ENCODE measurements at regions not wholly inside any gene's neighbourhood (a gene's known extent, or its start where the extent isn't known, plus 50 kb on each side); places are given as distances from the start of the nearest gene placed in this dataset.

DNA sequence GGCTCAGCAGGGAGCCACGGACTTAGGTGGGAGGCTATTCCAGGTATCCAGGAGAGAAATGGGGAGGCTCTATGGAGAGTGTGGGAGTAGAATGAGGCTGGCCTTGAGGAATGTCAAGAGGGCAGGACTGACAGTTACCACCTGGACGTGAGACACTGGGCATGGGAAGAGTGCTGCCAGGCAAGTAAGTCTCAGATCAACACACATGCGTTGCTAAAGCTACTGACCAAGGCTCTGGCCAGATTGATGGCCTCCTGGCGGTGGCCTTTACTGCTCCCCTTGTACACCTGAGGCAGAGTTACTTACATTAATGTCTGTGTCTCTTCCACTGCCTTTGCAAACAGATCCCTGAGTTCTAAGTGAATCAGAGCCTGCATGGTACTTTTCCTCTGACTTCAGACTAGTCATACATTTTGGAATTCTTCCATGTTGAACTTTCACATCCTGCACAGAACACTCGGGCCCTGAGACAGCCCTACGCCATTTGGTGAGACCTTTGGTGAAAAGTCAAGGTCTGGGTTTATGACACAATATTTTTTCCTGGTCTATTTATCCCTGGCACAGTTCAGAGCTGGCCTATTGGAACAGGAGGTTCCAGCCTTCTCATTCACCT is 398.8 kb upstream of the TRIB2 start:
- peaks cover 24% of the 10 kb centered on the region for H3K4me1 ChIP-seq (ENCODE audit: low read depth)
- no peak for TF ChIP-seq CTCF (IDR thresholded peaks at IDR 0.05)
- H3K9me3 ChIP-seq, result no peaks in the 10 kb centered on the region
- peak; percentile 75 for ATAC-seq
- no peaks in the 10 kb centered on the region for H3K36me3 ChIP-seq (ENCODE audit: low read depth)
- H3K4me3 ChIP-seq, result no peak overlapping the region
- DNase-seq, result peak in 2 of 3 donors; percentile 42 to 54
- intact Hi-C loops (cut with DNase I, micrococcal nuclease), result no loop called here

DNA sequence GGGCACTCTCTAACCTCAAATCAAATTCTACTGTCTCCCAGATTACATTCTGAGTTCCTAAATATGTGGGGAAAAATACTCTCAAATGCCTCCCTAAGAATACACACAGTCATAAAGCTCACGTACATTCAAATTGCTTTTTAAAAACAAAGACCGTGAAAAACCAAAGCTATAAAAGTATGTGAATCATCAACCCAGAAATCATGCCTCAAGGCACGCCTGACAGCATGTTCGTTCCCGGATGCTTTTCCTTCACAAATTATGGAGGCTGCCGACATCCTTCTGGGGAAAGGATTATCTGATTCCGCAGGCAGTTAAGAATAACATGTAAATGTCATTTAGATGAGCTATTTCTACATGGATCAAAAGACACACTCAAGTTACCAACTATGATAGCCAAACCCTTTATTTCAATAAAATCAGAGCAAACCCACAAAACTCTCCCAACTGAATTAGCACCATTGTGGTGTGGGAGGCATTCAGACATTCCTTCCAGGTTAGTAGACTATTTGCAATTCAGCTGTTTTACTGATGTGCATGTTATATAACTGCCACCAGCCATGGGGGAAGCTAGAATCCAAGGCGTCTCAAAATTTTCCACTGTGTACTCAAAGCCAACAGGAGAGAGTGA is 398.2 kb upstream of the TRIB2 start:
- intact Hi-C loops (cut with DNase I, micrococcal nuclease), result no loop called here
- DNase-seq, result peak in 2 of 3 donors; percentile 37 to 61
- peaks cover 24% of the 10 kb centered on the region for H3K4me1 ChIP-seq (ENCODE audit: low read depth)
- ATAC-seq, result peak; percentile 79
- no peaks in the 10 kb centered on the region for H3K36me3 ChIP-seq (ENCODE audit: low read depth)
- no peaks in the 10 kb centered on the region for H3K9me3 ChIP-seq
- no peak overlapping the region for H3K4me3 ChIP-seq
- TF ChIP-seq CTCF (IDR thresholded peaks at IDR 0.05), result no peak

GRCh38 chr2:12320027-12320734 is 396.6 kb upstream of the TRIB2 start:
- intact Hi-C loops (cut with DNase I, micrococcal nuclease), result no loop called here

GRCh38 chr2:12320991-12321641 is 395.6 kb upstream of the TRIB2 start:
- no peaks in the 10 kb centered on the region for H3K36me3 ChIP-seq (ENCODE audit: low read depth)
- ATAC-seq (no peak), DNase-seq (no peak)
- H3K4me1 ChIP-seq (ENCODE audit: low read depth), result peaks cover 22% of the 10 kb centered on the region
- intact Hi-C loops (cut with DNase I, micrococcal nuclease), result no loop called here
- H3K4me3 ChIP-seq, result no peak overlapping the region
- no peak for TF ChIP-seq CTCF (IDR thresholded peaks at IDR 0.05)
- H3K9me3 ChIP-seq, result no peaks in the 10 kb centered on the region

More at GRCh38 chr2:12320027-12320734, 396.6 kb upstream of the TRIB2 start:
- ATAC-seq, result no peak
- Histone ChIP-seq H3K4me1 (ENCODE audit: low read depth) (peaks cover 22% of the 10 kb centered on the region), H3K9me3 (no peaks in the 10 kb centered on the region), H3K4me3 (no peak overlapping the region), H3K36me3 (ENCODE audit: low read depth) (no peaks in the 10 kb centered on the region)
- TF ChIP-seq CTCF (IDR thresholded peaks at IDR 0.05), result no peak
- no peak for DNase-seq

DNA sequence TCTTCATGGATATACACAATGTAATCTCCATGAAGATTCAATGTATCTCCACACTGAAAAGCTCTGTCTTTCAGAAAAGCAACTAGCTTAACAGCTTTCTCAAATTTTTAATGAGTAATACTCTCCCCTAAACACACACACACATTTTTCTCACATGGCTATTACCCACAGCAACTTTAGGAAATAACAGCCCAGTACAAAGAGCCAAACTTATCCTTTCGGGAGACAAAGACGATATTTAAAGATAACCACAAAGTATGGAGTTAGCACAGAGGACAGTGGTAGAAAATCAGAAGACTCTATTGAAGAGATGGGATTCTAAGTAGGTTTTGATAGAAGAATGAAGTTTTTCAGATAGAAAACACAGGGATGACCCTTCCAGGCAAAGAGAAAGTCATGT is 394.9 kb upstream of the TRIB2 start:
- no peak for TF ChIP-seq CTCF (IDR thresholded peaks at IDR 0.05)
- Histone ChIP-seq H3K9me3 (no peaks in the 10 kb centered on the region), H3K36me3 (ENCODE audit: low read depth) (no peaks in the 10 kb centered on the region), H3K4me3 (no peak overlapping the region), H3K4me1 (ENCODE audit: low read depth) (peaks cover 22% of the 10 kb centered on the region)
- no peak for ATAC-seq
- intact Hi-C loops (cut with DNase I, micrococcal nuclease), result no loop called here
- no peak for DNase-seq

All from mucosa of descending colon (tissue), 3 donors.